Osteoblast (primary cell): ENCODE measurements at regions not wholly inside any gene's neighbourhood (a gene's known extent, or its start where the extent isn't known, plus 50 kb on each side); places are given as distances from the start of the nearest gene placed in this dataset.

Experiments
- DNase-seq: peaks from one replicate; pipeline ENCODE4 v3.0.0; 2011; ENCODE audit warnings: low spot score, mixed read lengths; ENCODE audit not compliant: insufficient read length; ENCODE audit errors: missing footprints
- H2AFZ ChIP-seq: 2 replicates; pipeline ENCODE4 v1.6.0; 2011; ENCODE audit warnings: mild to moderate bottlenecking, low read length
- H3K27ac ChIP-seq: 2 replicates; pipeline ENCODE4 v1.5.1; 2011; ENCODE audit warnings: mild to moderate bottlenecking, low read depth, low read length, moderate library complexity
- H3K27me3 ChIP-seq: 2 replicates; pipeline ENCODE4 v1.6.0; 2012; ENCODE audit warnings: mild to moderate bottlenecking, control low read depth, inconsistent platforms, low read length, moderate library complexity; ENCODE audit not compliant: insufficient read depth
- H3K36me3 ChIP-seq: 2 replicates; pipeline ENCODE4 v1.5.1; 2011; ENCODE audit warnings: mild to moderate bottlenecking, low read length, control low read depth, moderate library complexity; ENCODE audit not compliant: insufficient read depth
- H3K4me1 ChIP-seq: 2 replicates; pipeline ENCODE4 v1.5.1; 2011; ENCODE audit warnings: mild to moderate bottlenecking, low read length, control low read depth, moderate library complexity; ENCODE audit not compliant: insufficient read depth
- H3K4me2 ChIP-seq: 2 replicates; pipeline ENCODE4 v1.6.0; 2011; ENCODE audit warnings: mild to moderate bottlenecking, low read length; ENCODE audit not compliant: insufficient read depth
- H3K4me3 ChIP-seq: fragments of 200-600 bp; sonication (generic); 3 replicates; pipeline ENCODE4 v1.5.1; 2012; ENCODE audit warnings: mild to moderate bottlenecking, low read length, inconsistent platforms; ENCODE audit not compliant: insufficient read depth
- H3K79me2 ChIP-seq: 2 replicates; pipeline ENCODE4 v1.6.0; 2012; ENCODE audit warnings: mild to moderate bottlenecking, low read length, control low read depth, inconsistent platforms; ENCODE audit not compliant: insufficient read depth
- H3K9me3 ChIP-seq: 2 replicates; pipeline ENCODE4 v1.5.1; 2011; ENCODE audit warnings: low read depth, low read length, control low read depth
- H4K20me1 ChIP-seq: 2 replicates; pipeline ENCODE4 v1.6.0; 2012; ENCODE audit warnings: mild to moderate bottlenecking, low read length, control low read depth; ENCODE audit not compliant: insufficient read depth
- CTCF ChIP-seq: IDR thresholded peaks from 2 replicates; pipeline ENCODE4 v1.5.1; 2011; ENCODE audit warnings: mild to moderate bottlenecking, low read depth, low read length, moderate library complexity; ENCODE audit errors: extremely low read depth

- H4K20me1 ChIP-seq: no peaks in the 10 kb centered on the region
- no peaks in the 10 kb centered on the region for H3K79me2 ChIP-seq
- H2AFZ ChIP-seq: no peak overlapping the region
- no peak overlapping the region for H3K27ac ChIP-seq
- DNase-seq: no peak
- no peaks in the 10 kb centered on the region for H3K36me3 ChIP-seq
- no peak overlapping the region for H3K4me2 ChIP-seq
- TF ChIP-seq CTCF: no peak
- no peak overlapping the region for H3K4me3 ChIP-seq
- no peaks in the 10 kb centered on the region for H3K4me1 ChIP-seq
- no peaks in the 10 kb centered on the region for H3K9me3 ChIP-seq
- H3K27me3 ChIP-seq: peaks cover 2% of the 10 kb centered on the region
Measured at GRCh38 chr7:18132811-18133210, 105.2 kb upstream of the PRPS1L1 start.

- Histone ChIP-seq H3K4me3 (no peak overlapping the region), H2AFZ (no peak overlapping the region), H3K27ac (no peak overlapping the region), H3K4me1 (no peaks in the 10 kb centered on the region), H3K79me2 (no peaks in the 10 kb centered on the region), H3K27me3 (no peaks in the 10 kb centered on the region), H4K20me1 (no peaks in the 10 kb centered on the region), H3K9me3 (no peaks in the 10 kb centered on the region), H3K36me3 (no peaks in the 10 kb centered on the region), H3K4me2 (no peak overlapping the region)
- no peak for DNase-seq
- TF ChIP-seq CTCF: no peak
Measured at GRCh38 chr7:18133921-18134320, 106.3 kb upstream of the PRPS1L1 start.

GRCh38 chr7:18140943-18141342 is 113.3 kb upstream of the PRPS1L1 start:
- Histone ChIP-seq H3K27ac (no peak overlapping the region), H3K9me3 (no peaks in the 10 kb centered on the region), H4K20me1 (no peaks in the 10 kb centered on the region), H2AFZ (no peak overlapping the region), H3K79me2 (no peaks in the 10 kb centered on the region), H3K36me3 (no peaks in the 10 kb centered on the region), H3K4me1 (no peaks in the 10 kb centered on the region), H3K4me2 (no peak overlapping the region), H3K27me3 (no peaks in the 10 kb centered on the region), H3K4me3 (no peak overlapping the region)
- DNase-seq: no peak
- TF ChIP-seq CTCF: no peak

GRCh38 chr7:18144166-18144565 is 116.5 kb upstream of the PRPS1L1 start:
- H4K20me1 ChIP-seq: no peaks in the 10 kb centered on the region
- no peaks in the 10 kb centered on the region for H3K27me3 ChIP-seq
- H2AFZ ChIP-seq: no peak overlapping the region
- no peak overlapping the region for H3K4me2 ChIP-seq
- H3K79me2 ChIP-seq: no peaks in the 10 kb centered on the region
- H3K9me3 ChIP-seq: no peaks in the 10 kb centered on the region
- H3K36me3 ChIP-seq: no peaks in the 10 kb centered on the region
- no peak overlapping the region for H3K4me3 ChIP-seq
- no peak for DNase-seq
- H3K4me1 ChIP-seq: no peaks in the 10 kb centered on the region
- H3K27ac ChIP-seq: no peak overlapping the region
- TF ChIP-seq CTCF: no peak
